Muscle of arm (tissue), 1 donor: ENCODE measurements at regions not wholly inside any gene's neighbourhood (a gene's known extent, or its start where the extent isn't known, plus 50 kb on each side); places are given as distances from the start of the nearest gene placed in this dataset.
"Not testable (repeated sequence)": the region's sequence is repeated elsewhere in the genome, so short reads cannot be mapped to it uniquely, and the experiment has no call there.

Source experiments
- DNase-seq: peaks from one replicate; pipeline ENCODE4 v3.0.0-alpha.2; 2013

DNA sequence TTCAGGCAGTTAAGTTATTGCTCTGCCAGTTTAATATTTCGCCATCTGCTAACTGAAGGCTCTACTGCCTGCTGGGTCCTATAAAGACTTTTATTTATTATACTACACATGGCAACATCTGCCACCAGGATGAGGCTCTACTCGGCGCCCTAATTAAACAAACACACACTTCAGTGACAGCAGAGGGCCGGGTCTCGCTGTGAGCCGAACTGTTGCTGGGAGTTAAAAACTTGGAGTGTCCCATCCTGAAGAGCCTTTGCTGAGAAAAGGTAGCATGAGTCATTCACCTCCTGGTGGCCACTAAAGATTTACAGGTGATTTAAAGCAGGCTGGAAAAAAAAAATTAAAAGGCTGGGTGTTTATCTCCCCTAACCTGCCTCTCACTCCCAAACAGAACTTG, 183.7 kb downstream of the NPIPA8 start:
- DNase-seq: not testable (repeated sequence)

DNA sequence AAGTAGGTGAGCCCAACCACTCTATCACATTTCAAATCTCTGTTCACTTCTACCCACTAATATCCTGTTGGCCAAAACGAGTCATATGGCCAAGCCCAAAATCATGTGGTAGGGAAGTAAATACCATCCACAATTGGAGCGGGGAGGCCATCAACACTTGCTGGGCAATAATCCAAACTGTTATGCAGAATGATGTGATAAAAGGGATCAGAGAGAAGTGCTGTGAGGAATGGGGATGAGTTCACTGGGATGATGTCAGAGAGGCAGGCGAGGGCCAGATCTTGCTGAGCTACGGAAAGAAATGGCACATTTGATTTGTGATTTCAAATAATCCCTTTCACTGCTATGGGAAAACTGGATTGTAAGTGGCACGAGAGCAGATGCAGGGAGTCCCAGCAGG, 188.4 kb downstream of the NPIPA8 start:
- DNase-seq: not testable (repeated sequence)

DNA sequence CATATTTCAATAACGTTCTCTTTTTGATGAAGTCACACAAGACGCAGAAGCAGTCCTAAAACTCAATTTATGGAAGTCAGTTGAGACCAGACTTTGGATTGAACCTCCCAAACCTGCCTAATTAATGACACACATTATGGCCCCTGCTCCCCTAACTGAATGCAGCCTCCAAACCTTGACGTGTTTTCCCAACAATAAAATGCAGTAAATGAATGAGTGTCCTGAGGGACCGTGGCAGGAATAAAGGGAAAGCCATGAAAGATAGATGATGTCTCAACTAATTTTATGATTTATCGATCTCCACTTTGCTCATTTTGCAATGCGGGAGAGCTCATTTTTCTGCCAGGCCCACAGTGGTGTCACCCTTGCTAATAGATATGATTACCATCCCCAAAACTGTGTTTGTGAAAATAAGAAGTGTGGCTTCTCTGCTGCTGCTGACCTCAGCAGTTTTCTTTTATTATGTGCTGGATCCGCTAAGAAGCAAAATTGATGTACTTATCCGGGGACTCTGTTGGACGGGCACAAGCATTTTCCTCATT, 189.9 kb downstream of the NPIPA8 start:
- not testable (repeated sequence) for DNase-seq

DNA sequence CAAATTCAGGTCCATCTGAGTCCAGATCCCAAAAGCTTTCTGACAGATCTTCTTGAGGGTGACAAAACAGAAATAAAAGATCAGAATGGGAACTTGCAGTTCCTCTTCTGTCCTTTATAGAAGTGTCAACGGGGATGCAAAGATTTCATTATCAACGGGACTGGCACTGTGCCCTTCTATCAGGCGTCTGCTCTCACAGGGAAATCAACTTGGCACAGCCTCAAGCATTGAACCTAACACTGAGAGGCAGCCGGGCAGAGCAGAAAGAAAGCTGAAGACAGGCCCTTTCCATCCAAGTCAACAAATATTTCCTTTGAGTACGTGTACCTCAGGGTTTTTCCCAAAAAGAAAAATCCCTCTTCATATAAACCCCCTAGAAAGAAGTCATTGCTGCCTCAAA, 194.5 kb downstream of the NPIPA8 start:
- DNase-seq: not testable (repeated sequence)

DNA sequence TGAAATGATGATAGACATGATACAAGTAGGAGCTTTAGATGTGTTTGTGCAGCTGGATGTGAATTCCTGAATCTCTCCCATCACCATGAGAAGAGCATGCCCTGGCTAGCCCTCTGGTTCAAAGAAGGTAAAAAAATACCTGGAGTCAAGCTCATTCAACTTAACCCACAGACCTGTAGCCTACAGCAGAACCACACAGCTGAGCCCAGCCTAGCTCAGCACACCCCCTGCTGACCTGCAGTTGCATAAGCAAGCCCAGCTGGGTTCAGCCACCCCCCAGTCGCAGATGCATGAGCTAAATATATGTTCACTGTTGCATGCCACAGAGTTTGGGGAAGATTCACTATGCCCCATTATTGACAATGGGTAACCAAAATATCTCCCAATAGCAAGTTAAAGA, 200.2 kb downstream of the NPIPA8 start:
- DNase-seq: not testable (repeated sequence)

DNA sequence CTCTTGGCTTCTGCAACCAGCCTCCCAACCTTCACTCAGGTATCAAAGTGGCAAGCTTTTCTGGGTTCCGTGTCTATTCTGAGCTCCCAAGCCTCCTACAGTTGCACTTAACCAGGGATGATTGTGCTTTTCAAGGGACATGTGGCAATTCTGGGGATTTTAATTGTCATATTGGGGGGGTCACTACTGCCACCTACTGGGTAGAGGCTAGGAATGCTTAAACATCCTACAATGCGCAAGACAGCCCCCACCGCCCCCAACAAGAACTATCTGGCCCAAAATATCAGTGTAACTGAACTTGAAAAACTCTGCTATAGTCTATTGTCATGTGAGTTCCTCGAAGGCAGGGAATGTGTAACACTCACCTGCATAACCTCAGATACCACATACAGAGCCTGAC, 201.5 kb downstream of the NPIPA8 start:
- DNase-seq: not testable (repeated sequence)

DNA sequence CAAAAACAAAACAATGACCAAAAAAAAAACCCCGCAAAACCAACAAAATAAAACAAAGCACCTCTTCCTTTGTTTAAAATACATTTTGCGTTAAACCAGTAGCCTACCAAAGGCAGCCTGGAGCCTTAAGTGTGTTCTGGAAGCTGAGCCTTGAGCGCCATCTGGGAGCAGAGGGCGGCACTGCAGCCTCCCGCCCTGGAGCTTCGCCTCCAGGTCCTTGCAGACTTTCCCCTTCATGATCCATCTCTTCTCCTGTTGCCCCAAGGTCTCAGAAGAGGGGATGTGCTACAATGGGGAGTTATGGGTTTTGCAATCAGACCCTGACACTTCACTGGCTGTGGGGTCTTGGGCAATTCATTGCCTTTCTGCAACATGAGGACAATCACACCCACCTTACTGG, 204.9 kb downstream of the NPIPA8 start:
- DNase-seq: not testable (repeated sequence)

DNA sequence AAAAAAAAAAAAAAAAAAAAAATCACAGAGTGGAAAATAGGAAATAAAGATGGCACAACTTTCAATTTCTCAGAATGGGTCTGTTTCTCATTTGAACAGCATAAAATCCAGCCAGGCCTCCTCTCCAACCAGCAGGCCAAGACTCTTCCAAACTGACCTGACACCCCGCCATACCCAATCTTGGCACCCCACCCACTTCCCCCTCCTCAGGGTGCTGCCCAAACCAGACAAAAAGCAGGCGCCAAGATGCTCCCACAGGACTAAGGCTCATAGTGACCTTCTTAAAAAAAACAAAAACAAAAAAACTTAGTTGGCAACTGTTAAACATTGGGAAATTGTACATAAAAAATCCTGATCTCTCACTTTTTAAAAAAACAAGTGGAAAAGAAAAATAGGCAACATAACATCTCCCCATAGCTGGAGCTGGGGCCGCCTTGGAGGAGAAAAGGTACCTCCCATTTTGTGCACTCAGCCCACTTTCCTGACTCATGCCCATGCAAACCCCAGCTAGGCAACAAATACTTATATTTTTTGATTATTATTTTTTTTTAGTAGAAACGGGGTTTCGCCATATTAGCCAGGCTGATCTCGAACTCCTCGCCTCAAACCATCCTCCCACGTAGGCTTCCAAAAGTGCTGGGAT, 205.9 kb downstream of the NPIPA8 start:
- not testable (repeated sequence) for DNase-seq

DNA sequence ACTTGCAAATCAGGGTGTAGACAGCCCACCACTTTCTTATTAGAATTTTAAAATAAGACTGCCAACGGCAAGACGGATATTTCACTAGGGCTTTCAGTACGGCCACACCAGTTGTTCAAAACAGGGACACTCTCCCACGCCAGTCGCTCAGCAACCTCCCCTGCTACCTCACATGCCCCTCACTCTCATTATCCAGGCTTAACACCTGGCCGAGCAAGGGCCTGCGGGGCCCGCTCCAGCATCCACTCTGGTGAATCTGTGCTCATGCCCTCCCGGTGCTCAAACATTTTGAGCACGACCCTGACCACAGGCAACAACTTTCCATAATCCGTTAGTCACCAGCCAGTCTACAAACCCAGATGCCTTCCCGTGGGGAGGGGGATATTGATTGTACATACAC, 209.5 kb downstream of the NPIPA8 start:
- DNase-seq: not testable (repeated sequence)

DNA sequence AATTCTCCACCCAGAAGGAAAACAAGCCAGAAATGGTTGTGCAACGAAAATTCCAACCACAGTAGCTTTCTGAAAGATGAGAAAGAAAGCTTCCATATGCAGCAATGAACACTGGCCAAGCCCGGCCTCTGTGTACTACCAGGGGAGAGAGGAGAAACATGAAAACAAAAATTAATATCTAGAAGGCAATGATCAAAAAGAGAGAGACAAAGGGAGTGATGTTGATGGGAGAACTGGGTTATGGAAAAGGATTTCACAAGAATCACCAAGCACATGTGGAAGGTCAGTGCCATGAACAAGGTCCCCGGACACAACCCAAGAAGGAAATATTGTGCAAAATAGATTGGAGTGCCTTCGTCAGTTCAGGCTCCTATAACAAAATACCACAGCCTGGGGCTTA, 217.4 kb downstream of the NPIPA8 start:
- DNase-seq: not testable (repeated sequence)

DNA sequence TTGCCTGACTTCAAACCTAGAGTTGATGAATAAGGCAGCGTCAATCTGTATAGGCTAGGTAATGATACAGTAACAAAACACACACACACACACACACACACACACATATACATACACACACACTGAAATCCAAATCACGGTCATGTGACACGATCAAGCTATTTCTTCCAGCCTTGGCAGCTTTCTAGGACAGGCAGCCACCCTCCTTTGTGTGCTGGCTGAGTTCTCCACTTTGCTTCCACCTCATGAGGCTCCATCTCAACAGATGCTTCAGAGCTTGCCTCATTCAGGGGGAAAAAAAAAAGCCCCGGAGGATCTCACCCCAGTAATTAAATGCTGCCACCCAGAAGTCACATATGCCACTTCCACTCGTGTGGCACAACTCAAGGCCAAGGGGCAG, 217.9 kb downstream of the NPIPA8 start:
- not testable (repeated sequence) for DNase-seq

DNA sequence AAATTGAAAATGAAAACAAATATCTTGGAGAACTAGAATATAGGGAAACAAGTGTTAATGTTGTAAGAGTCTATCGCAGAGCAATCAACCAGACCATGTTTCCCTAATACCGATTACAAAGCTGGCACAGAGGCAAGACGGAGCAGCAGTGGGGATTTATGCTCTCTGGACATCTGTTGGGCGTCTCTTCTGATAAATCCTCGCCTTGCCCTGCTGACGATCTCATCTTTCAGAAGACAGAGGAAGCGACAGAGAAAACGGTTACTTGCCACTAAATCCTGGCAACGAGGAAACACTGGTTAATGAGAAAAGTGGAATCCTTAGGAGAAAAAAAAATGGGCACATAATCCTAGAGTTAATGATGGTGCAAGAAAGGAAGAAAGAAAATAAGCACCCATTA, 218.5 kb downstream of the NPIPA8 start:
- not testable (repeated sequence) for DNase-seq

DNA sequence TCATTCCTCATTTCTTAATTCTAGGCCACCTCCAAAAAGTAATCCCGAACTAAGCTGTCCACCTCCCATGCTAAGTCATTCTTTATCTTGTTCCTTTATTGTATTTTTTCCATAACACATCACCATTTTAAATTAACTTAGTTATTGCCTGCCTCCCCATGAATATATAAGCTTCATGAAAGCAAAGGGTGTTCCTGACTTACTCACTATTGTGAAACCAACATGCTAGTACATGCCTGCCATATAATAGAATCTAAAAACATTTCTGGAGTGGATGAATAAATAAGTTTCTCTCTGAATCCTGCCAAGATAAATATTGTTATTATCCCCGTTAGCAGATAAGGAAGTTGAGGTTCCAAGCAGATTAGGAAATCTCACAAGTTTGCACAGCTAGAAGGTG, 232.1 kb downstream of the NPIPA8 start:
- not testable (repeated sequence) for DNase-seq

DNA sequence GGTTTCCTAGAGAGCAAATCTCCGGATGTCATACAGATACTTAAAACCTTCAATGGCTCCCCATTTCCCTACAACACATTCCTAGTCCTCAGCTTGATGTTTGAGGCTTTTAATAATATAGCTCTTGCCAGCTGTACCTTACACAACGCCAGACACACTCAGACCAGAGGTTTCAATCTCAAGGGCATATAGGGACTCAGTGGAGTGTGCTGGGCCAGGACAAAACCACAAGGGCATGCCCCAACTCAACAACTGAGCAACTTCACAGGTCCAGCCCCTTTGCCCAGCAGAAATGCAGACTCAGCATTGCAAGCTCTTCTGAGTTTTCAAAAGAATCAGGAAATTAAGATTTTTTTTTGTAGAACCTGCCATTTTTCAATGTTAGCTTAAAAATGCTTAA, 235.5 kb downstream of the NPIPA8 start:
- not testable (repeated sequence) for DNase-seq

DNA sequence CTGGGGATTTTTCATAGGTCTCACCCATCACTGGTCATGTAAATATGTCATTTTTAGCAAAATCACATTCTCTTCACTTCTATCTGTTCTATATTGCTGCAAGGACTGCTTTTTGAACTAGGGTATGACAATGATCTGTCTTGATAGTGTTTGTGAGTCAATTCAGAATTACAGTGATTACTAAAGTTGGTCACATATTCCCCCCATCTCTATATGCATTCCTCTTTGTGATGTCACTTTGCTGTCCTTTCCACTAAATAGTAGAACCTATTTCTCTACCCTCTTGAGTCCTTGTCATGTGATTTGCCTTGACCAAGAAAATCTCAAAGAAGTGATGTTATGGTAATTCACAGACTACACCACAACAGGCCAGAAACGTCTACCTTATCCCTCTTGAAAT, 243.9 kb downstream of the NPIPA8 start:
- DNase-seq: not testable (repeated sequence)

DNA sequence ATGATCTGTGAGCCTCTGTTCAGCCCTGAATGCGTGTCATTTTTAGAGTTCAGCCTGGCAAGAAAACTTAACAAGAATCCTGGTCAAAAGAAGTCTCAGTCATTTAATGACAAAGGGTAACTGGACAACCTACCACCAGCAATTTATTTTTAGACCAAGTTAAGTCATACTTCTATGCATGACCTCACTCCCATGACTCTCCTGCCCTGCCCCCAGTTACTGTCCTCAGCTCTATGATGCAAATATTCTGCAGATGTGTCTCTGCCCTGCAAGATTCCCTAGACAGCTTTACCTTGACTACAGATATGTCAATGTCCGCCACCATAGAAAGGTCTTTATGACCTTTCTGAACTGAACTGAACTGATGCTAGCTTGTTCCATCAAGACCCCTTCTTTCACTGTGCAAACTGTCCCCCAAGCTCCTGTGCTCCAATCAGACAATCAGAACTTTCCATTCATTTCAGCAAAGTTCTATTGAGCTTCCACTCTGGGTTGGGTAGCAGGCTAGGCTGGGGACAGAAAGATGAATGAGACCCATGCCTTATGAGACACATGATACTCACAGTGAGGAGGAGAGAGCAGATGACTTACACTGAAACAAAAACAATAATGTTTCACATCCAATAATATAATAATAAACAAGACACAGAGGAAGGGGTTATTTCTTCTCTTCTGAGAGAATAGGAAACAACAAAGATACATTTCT, 255.7 kb downstream of the NPIPA8 start:
- DNase-seq: not testable (repeated sequence)

DNA sequence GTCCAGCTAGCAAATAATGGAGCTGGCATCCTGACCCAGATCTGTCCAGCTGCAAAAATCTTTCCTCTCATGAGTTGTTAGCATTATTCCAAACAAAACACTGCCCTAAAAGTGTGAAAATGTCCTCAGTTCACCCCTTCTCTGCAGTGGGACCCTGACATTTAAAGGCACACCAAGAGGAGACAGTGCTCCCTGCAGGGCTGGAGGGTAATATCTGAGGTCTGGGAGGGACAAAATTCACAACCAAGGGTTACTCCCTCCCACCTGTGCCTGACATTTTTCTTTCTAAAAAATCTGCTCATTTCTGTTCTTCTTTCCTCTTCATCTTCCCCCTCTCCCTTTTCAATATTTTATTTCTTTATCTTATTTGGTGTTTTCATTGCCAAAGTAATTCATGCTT, 258.6 kb downstream of the NPIPA8 start:
- DNase-seq: not testable (repeated sequence)

DNA sequence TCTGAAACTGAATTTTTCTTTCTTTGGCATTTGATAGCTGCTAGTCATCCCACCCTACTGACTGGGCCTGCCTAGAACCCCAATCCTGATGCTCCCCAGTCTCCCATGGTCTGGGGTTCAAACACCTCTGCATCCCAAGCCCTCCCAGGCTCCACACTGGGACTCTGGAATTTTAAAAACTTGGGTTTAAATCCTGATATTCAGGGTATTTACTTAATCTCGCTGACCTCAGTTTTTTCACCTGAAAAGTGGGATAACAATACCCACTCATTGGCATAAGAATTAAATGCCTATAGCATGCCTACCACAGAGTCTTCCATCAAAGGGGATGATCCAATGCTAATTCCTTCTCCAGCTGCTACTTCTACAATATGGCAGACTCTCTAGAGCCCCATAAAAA, 264.4 kb downstream of the NPIPA8 start:
- DNase-seq: no peak

DNA sequence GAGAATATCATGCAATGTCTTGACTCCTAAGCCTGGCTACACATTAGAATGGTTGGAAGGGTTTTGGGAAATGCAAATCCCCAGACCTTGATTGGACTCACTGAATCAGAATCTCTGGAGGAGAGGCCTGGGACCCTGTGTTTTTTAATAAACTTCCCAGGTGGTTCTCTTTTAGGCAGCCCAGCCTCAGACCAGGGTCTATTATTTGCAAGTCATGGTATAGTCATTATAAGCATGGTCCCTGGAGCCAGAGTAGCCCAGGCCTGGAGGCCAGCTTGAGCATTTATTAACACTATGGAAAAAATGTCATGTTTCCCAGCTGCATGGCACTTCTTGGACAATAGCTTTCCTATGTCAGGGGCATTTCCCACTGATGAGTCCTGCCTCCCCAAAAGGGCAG, 266.9 kb downstream of the NPIPA8 start:
- no peak for DNase-seq

DNA sequence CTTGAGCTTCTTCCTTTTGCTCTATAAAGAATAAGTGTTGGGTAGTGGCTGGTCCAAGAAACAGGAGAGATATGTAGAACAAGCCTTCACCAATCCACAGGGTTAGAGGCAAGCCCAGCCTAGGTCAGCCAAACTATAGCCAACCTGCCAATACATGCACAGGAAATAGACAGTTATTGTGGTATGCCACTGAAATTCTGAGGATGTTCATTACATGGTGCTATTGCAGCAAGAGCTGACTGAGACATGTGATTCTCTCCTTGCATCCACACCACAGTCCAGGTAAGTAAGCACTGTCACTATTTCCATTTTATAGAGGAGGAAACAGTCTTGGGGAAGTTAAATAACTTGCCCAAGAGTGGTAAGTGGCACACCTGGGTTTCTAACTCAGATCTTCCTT, 268.1 kb downstream of the NPIPA8 start:
- DNase-seq: no peak

DNA sequence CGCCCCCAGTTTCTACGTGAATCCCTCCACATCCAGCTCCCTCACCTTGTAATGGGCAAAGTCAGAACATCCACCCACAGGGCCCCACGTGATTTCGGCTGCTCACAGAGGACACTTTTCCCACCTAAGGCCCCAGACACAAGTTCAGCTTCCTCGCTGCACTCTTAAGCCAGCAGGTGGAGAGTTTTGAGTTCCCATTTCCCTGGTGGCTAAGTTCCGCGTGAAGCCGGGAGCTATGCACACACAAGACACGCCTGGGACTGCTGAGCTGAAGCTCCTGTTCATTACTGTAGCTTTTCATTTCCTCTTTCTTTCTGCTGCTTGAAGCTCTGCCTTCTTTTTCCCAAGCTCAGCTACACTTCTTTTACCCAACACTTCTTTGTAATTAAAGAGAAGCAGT, 273.8 kb downstream of the NPIPA8 start:
- DNase-seq: no peak

DNA sequence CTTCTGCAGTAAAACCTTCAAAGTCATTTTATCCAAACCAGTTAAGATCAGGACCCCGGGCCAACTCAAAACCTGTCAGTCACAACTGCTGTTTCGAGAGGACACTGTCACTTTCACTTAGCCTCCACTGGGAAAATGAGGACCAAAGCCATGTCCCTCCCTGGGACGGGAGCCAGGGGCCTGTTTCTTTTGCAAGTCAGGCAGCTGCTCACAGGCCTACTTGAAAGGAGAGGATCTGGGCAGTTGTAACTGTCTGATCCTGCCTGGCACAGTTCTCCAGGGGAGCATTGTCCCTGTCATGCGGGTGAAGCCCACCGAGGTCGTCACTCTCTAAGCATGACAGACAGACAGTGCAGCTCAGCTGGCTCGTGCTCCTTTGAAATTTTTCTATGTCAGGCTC, 276.2 kb downstream of the NPIPA8 start:
- no peak for DNase-seq

DNA sequence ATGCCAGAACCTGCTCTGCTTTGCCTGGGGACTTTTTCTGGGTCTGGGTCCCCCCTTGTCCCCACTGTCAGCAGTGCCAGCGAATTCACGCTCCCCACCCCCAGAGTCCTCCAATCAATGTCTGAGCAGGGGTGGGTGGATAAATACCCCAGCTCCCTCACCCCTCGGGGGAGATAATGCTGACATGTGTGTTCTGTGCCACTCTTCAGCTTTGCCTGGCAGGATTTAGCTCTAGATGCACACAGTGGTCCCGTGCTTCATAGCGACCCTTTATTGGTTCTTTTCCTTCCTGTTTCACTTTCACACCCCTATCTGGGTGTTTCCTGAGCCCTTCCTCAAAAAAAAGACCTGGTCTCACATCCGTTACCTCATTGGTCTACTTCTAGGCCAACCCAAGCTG, 277.0 kb downstream of the NPIPA8 start:
- DNase-seq: no peak
